Urothelium cell line (cell line): ENCODE measurements at regions not wholly inside any gene's neighbourhood (a gene's known extent, or its start where the extent isn't known, plus 50 kb on each side); places are given as distances from the start of the nearest gene placed in this dataset.
A peak's percentile ranks its signal among the peaks of the same experiment; 100 is the strongest.

Experiments
- DNase-seq: peaks from one replicate; pipeline ENCODE4 v3.0.0; 2011; ENCODE audit warnings: low spot score, mixed read lengths
- FAIRE-seq: peaks from 2 replicates; lab custom pipeline; 2011; peaks lifted over from hg19 to GRCh38; lab: Jason Lieb, UNC

GRCh38 chr10:31720546-31720945 lies 208.1 kb downstream of the ARHGAP12 start:
- DNase-seq, result no peak
- FAIRE-seq, result no peak

GRCh38 chr10:31709476-31709875 lies 219.2 kb downstream of the ARHGAP12 start:
- FAIRE-seq (no peak), DNase-seq (no peak)

GRCh38 chr10:31709028-31709427 lies 219.6 kb downstream of the ARHGAP12 start:
- no peak for FAIRE-seq
- DNase-seq, result no peak

GRCh38 chr10:31708474-31708873 lies 220.2 kb downstream of the ARHGAP12 start:
- no peak for DNase-seq
- no peak for FAIRE-seq

- no peak for DNase-seq
- FAIRE-seq, result no peak
These were observed 220.6 kb downstream of the ARHGAP12 start for GRCh38 chr10:31708046-31708445.

GRCh38 chr10:31707093-31708039 lies 221.3 kb downstream of the ARHGAP12 start:
- no peak for FAIRE-seq
- peak; percentile 68 for DNase-seq

GRCh38 chr10:31706464-31707092 lies 222.1 kb downstream of the ARHGAP12 start:
- FAIRE-seq (no peak), DNase-seq (no peak)

- DNase-seq, result no peak
- FAIRE-seq, result no peak
These were observed 223.5 kb downstream of the ARHGAP12 start for GRCh38 chr10:31705136-31705535.

- DNase-seq (no peak), FAIRE-seq (peak; percentile 46)
These were observed 224.4 kb downstream of the ARHGAP12 start for GRCh38 chr10:31704195-31704594.

- no peak for FAIRE-seq
These were observed 225.7 kb downstream of the ARHGAP12 start for GRCh38 chr10:31702954-31703353.

GRCh38 chr10:31702005-31702404 lies 226.6 kb downstream of the ARHGAP12 start:
- DNase-seq, result no peak
- FAIRE-seq, result no peak

More at GRCh38 chr10:31702954-31703353, 225.7 kb downstream of the ARHGAP12 start:
- DNase-seq, result no peak

GRCh38 chr10:31701546-31701945 lies 227.1 kb downstream of the ARHGAP12 start:
- DNase-seq, result no peak
- FAIRE-seq, result no peak

GRCh38 chr10:31700181-31700611 lies 228.4 kb downstream of the ARHGAP12 start:
- DNase-seq (no peak), FAIRE-seq (no peak)

GRCh38 chr10:31698181-31698830 lies 230.3 kb downstream of the ARHGAP12 start:
- no peak for DNase-seq
- FAIRE-seq, result peak; percentile 20

GRCh38 chr10:31697271-31698180 lies 231.1 kb downstream of the ARHGAP12 start:
- FAIRE-seq, result no peak
- DNase-seq, result peak; percentile 39

- FAIRE-seq, result no peak
These were observed 233.4 kb downstream of the ARHGAP12 start for GRCh38 chr10:31694929-31695837.

GRCh38 chr10:31694126-31694685 lies 234.4 kb downstream of the ARHGAP12 start:
- DNase-seq, result no peak

More at GRCh38 chr10:31694929-31695837, 233.4 kb downstream of the ARHGAP12 start:
- DNase-seq, result no peak

GRCh38 chr10:31693491-31693890 lies 235.1 kb downstream of the ARHGAP12 start:
- FAIRE-seq (no peak), DNase-seq (no peak)

More at GRCh38 chr10:31694126-31694685, 234.4 kb downstream of the ARHGAP12 start:
- no peak for FAIRE-seq

GRCh38 chr10:31689233-31689632 lies 239.4 kb downstream of the ARHGAP12 start:
- FAIRE-seq, result no peak
- no peak for DNase-seq
